ENCODE measurements at regions not wholly inside any gene's neighbourhood (a gene's known extent, or its start where the extent isn't known, plus 50 kb on each side); places are given as distances from the start of the nearest gene placed in this dataset.

DNA sequence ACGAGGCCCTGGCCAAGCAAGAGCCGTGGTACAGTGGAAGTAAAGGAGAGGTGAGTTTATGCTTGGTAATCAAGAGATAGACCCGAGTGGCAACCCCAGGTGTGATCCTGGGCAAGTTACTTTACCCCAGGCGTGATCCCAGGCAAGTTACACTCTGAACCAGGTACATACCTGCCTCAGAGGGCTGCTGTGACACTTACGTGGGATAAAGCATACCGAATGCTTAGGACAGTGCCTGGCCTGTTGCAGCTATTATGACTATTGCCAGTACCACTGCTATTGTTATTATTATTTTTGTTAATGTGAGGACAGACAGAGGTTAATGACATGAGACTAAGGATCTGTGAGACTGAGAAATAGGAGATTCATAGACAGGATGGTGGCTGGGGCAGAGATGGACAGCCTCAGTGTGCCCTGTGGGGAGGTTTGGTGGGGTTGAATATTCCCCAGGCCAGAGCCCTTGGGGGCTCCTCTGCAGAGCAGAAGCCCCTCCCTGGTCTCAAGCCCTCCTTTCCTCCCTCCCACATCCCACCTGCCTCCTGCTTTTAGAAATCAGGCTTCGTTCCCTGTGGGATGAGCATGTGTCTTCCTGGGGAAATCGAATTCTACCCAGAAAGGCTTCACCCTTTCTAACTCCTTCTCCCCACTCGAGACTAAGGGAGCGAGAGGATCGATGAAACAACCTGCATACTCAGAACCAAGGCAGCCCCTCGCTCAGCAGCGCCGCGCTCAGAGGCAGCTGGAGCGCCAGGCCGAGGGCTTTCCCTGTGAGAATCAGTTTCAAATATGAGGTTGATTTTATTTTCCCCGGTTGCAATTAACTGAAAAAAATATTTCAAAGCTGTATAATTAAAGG, 62.0 kb upstream of the SIX3 start:
- DNase-seq: no peak

DNA sequence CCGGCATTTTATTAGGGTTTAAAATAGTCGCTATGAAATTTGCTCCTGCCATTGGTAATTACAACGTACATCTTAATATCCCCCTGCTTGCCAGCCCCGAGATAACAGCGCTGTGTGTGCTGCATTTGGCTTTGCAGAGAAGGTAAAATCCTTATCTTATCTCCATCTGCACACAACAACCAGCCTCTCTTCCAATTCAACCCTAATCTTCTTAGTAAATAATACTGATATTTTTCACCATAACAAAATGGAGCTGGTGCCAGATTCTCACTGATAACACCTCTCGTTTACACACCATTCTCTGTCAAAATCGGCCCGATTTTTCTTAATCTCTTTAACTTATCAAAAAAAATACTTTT, 61.4 kb upstream of the SIX3 start:
- no peak for DNase-seq

DNA sequence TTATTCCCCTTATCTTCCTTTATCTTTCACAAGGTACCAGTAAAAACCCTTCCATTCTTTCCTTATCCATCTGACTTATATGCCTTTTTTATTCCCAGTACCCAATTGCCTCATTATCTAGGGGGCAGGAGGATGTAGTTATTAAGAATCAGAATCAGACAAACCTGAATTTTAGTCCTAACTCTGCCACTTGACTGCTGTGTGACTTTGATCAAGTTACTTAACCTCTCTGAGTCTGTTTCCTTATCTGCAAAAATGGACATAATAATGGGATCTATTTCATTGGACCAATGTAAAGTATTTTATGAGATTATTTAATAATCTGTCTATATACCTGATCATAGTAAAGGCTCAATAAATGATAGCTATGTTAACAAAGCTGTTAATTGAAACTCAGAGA, 59.6 kb upstream of the SIX3 start:
- no peak for DNase-seq

DNA sequence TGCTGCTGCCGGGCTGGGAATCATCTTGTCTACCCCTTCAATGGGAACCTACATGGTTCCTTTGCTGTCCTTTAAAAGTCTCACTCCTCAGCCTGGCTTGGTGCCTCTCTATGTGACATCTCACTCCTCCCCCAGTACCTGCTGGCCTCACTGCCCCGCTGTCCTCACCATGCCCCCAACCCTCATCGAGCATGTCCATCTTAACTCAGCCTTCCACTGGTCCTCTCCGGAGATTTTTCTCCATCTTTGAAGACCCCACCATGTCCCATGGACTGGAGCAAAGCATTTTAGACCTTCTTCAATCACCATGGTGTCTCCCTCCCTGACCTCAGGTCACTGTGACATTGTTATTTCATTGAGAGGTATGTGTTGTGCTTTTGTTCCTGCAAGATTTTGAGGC, 58.1 kb upstream of the SIX3 start:
- DNase-seq: no peak

DNA sequence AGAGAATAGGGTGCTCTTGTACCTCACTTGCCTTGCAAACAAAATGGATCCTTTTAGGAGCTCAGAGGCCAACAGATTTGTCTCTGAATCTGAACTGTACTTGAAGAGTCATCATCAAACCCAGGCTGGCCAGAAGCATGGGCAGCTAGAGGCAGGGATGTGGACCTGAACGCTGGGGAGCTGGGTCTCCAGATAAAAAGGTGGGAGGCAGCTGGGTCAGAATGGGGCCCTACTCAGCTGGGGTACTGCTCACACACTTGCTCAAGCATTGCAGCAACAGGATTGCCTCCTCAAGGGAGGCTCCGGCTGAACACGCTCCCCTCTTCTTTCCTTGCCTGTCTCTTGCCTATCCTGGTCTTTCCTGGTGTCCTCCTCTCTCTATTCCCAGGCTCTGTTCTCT, 57.3 kb upstream of the SIX3 start:
- no peak for DNase-seq

DNA sequence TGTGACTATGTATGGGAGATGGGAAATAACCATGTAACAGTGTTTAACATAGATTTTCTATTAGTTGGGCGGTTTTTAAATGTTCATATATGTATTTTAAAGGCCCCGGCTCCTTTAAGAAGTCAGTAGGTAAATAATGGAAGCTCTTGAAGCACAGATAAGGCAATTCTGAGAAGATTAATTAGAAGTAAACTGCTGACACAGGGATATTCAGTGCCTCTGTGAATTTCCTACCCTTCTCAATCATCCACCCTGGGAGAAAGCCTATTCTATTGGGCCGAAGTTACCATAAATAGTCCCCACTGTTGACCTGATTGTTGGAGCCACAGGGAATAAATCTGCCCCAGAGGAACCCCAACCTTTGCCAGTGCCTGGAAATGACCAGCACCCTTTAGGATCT, 56.8 kb upstream of the SIX3 start:
- no peak for DNase-seq

DNA sequence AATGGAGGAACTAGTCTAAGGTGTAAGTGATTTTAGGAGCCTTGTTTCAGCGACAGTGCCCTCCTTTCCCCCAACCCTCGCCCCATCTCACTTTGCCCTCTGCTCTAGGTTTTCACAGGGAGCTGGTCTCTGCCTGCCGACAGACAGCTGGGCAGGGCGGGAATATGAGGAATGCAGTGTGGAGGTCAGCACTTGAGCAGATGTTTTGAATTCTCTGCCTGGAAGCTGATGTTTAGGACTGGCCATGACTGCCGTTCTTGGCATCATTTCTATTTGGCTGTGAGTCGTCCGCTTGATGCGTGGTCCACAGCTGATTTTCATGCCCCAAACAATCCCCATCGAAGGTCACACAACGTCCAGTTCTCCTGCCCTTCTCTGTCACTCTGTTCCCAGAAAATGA, 55.1 kb upstream of the SIX3 start:
- DNase-seq: no peak

DNA sequence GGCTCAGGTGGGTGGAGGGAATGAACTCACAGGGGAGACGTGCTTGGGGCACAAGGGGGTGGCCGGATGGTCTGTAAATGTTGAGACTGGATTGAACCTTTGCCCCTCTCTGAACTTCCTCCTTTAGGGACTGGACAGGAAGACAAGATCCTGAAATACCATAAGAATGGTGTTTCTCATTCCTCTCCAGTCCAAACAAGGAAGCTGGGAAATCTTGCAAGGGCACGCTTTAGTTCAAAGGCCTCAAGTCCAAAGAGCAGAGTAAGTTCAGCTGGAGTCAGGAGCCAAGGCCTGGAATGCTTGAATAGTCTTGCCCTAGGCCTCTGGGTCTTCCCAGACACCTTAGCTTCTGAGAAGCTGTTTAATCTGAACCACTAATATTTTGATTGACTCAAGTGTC, 52.4 kb upstream of the SIX3 start:
- no peak for DNase-seq
